GM12878 (cell line): ENCODE measurements at regions not wholly inside any gene's neighbourhood (a gene's known extent, or its start where the extent isn't known, plus 50 kb on each side); places are given as distances from the start of the nearest gene placed in this dataset.

Source experiments
- ATAC-seq: fragments of 200-7000 bp; cut with Tn5 transposase; 3 replicates; pipeline ENCODE4 v1.9.1; 2020; ENCODE audit warnings: mild to moderate bottlenecking, moderate library complexity
- BruUV-seq: library from RNA; stranded (reverse); fragments of 400-500 nt; replicated peaks from 2 replicates; lab custom pipeline; 2021; lab: Mats Ljungman, UMichigan
- CTCF ChIA-PET: fragments of 300-600 bp; sonication (Branson Sonifier 250); formaldehyde crosslinking; extraction: SDS; loops from one replicate; lab custom pipeline; 2021; ENCODE audit warnings: inconsistent platforms; lab: Yijun Ruan, JAX
- POLR2A ChIA-PET: fragments of 350-600 bp; formaldehyde crosslinking; extraction: SDS; loops from one replicate; lab custom pipeline; 2021; ENCODE audit warnings: inconsistent platforms; lab: Charles Lee
- RAD21 ChIA-PET: fragments of 300-600 bp; sonication (Branson Sonifier 250); formaldehyde crosslinking; loops from one replicate; lab custom pipeline; 2023; ENCODE audit warnings: antibody characterized with exemption; ENCODE audit not compliant: unreplicated experiment; lab: Charles Lee
- SMC1A ChIA-PET: fragments of 300-600 bp; sonication (Branson Sonifier 250); formaldehyde crosslinking; loops from one replicate; lab custom pipeline; 2023; ENCODE audit not compliant: unreplicated experiment, uncharacterized antibody; lab: Charles Lee
- DNase-seq: peaks from one replicate; pipeline ENCODE4 v3.0.0-alpha.2; 2011; ENCODE audit warnings: low read depth, low spot score
- FAIRE-seq: peaks from 3 replicates; lab custom pipeline; 2011; peaks lifted over from hg19 to GRCh38; lab: Jason Lieb, UNC
- H2AFZ ChIP-seq: 2 replicates; pipeline ENCODE4 v1.6.0; 2011; ENCODE audit warnings: low read depth, low read length, control low read depth; ENCODE audit not compliant: control insufficient read depth
- H3K27ac ChIP-seq: 2 replicates; pipeline ENCODE4 v1.5.1; 2011; ENCODE audit warnings: control low read depth; ENCODE audit not compliant: control insufficient read depth, insufficient read depth
- H3K27me3 ChIP-seq, 2 experiments: replicated peaks in 1 of 2; 2 replicates each; pipeline versions ENCODE4 v1.6.0 to v1.6.1; 2011; ENCODE audit warnings: low read length in 1 of 2; ENCODE audit not compliant: control insufficient read depth in 2 of 2, insufficient read depth in 2 of 2
- H3K36me3 ChIP-seq, 2 experiments: 2 replicates each; pipeline ENCODE4 v1.5.1; 2011; ENCODE audit warnings: low read length in 1 of 2; ENCODE audit not compliant: control insufficient read depth in 2 of 2, insufficient read depth in 2 of 2
- H3K4me1 ChIP-seq: 2 replicates; pipeline ENCODE4 v1.6.1; 2011; ENCODE audit warnings: mild to moderate bottlenecking, low read length, moderate library complexity, mixed read lengths; ENCODE audit not compliant: control insufficient read depth, insufficient read depth
- H3K4me2 ChIP-seq: 2 replicates; pipeline ENCODE4 v1.6.0; 2011; ENCODE audit warnings: control low read depth; ENCODE audit not compliant: control insufficient read depth, insufficient read depth
- H3K4me3 ChIP-seq: fragments of 200-600 bp; sonication (generic); 2 replicates; pipeline ENCODE4 v1.5.1; 2016
- H3K79me2 ChIP-seq: 2 replicates; pipeline ENCODE4 v1.6.0; 2011; ENCODE audit warnings: low read length; ENCODE audit not compliant: control insufficient read depth, insufficient read depth
- H3K9ac ChIP-seq: 2 replicates; pipeline ENCODE4 v1.8.0; 2011; ENCODE audit warnings: low read length, control low read depth, mixed read lengths; ENCODE audit not compliant: control insufficient read depth, insufficient read depth
- H3K9me3 ChIP-seq: replicated peaks from 3 replicates; pipeline ENCODE4 v1.5.1; 2011; ENCODE audit warnings: mild to moderate bottlenecking, low read length; ENCODE audit not compliant: control insufficient read depth, insufficient read depth
- H4K20me1 ChIP-seq: 2 replicates; pipeline ENCODE4 v1.6.0; 2011; ENCODE audit not compliant: control insufficient read depth, insufficient read depth
- BACH1 ChIP-seq: fragments of 450-650 bp; IDR thresholded peaks from 2 replicates; pipeline ENCODE4 v1.6.1; 2017; ENCODE audit warnings: mild to moderate bottlenecking, borderline replicate concordance
- BHLHE40 ChIP-seq, 2 experiments: fragments of 450-650 bp in 1 of 2; IDR thresholded peaks; 2 replicates each; pipeline ENCODE4 v1.6.1; 2011 to 2017; ENCODE audit warnings: low read depth in 2 of 2, borderline replicate concordance in 1 of 2, improper control_type of control experiment in 1 of 2, low read length in 1 of 2, mild to moderate bottlenecking in 1 of 2
- BMI1 ChIP-seq: fragments of 450-650 bp; IDR thresholded peaks from 2 replicates; pipeline ENCODE4 v1.6.1; 2016; ENCODE audit warnings: mild to moderate bottlenecking, moderate library complexity, borderline replicate concordance
- CREB1 ChIP-seq: IDR thresholded peaks from 2 replicates; pipeline ENCODE4 v1.6.1; 2012; ENCODE audit warnings: low read depth, mild to moderate bottlenecking, inconsistent platforms
- GATAD2B ChIP-seq: fragments of 450-650 bp; conservative IDR thresholded peaks from 2 replicates; pipeline ENCODE4 v1.6.1; 2017; ENCODE audit warnings: low read depth, mild to moderate bottlenecking, moderate library complexity
- HDAC6 ChIP-seq: fragments of 200-600 bp; sonication (generic); IDR thresholded peaks from one replicate; pipeline ENCODE4 v1.8.0; 2017; ENCODE audit warnings: antibody characterized with exemption; ENCODE audit not compliant: unreplicated experiment
- IKZF1 ChIP-seq: fragments of 450-650 bp; conservative IDR thresholded peaks from 2 replicates; pipeline ENCODE4 v1.6.1; 2017; ENCODE audit warnings: antibody characterized with exemption, mild to moderate bottlenecking
- IKZF2 ChIP-seq, 2 experiments: fragments of 450-650 bp; IDR thresholded peaks; 2 replicates each; pipeline ENCODE4 v1.6.1; 2017; ENCODE audit warnings: mild to moderate bottlenecking in 2 of 2, moderate library complexity in 2 of 2
- IRF4 ChIP-seq: IDR thresholded peaks from 2 replicates; pipeline ENCODE4 v1.6.1; 2011; ENCODE audit warnings: low read depth, low read length
- MTA2 ChIP-seq: fragments of 450-650 bp; IDR thresholded peaks from 2 replicates; pipeline ENCODE4 v1.6.1; 2016; ENCODE audit warnings: low read depth, mild to moderate bottlenecking, moderate library complexity
- NR2F1 ChIP-seq: fragments of 450-650 bp; conservative IDR thresholded peaks from 2 replicates; pipeline ENCODE4 v1.6.1; 2017; ENCODE audit warnings: mild to moderate bottlenecking
- POLR2AphosphoS5 ChIP-seq: IDR thresholded peaks from 2 replicates; pipeline ENCODE4 v1.6.1; 2011; ENCODE audit warnings: mild to moderate bottlenecking, low read length, inconsistent platforms
- TBL1XR1 ChIP-seq: IDR thresholded peaks from 2 replicates; pipeline ENCODE4 v1.6.1; 2012; ENCODE audit warnings: low read depth, low read length, improper control_type of control experiment
- TCF3 ChIP-seq: IDR thresholded peaks from 2 replicates; pipeline ENCODE4 v1.6.1; 2012; ENCODE audit warnings: low read depth, mild to moderate bottlenecking, low read length, borderline replicate concordance; ENCODE audit not compliant: insufficient read depth
- USF2 ChIP-seq: IDR thresholded peaks from 2 replicates; pipeline ENCODE4 v1.6.1; 2011; ENCODE audit warnings: low read depth, low read length, improper control_type of control experiment, borderline replicate concordance
- ZNF217 ChIP-seq: fragments of 450-650 bp; IDR thresholded peaks from 2 replicates; pipeline ENCODE4 v1.6.1; 2017; ENCODE audit warnings: antibody characterized with exemption, mild to moderate bottlenecking
- WGBS: methylation state at CpG from one replicate; pipeline ENCODE4 v1.1.6; 2016; ENCODE audit warnings: low lambda C conversion rate; ENCODE audit not compliant: insufficient replicate concordance, insufficient coverage; ENCODE audit errors: missing lambda C conversion rate; 5-methylcytosine and 5-hydroxymethylcytosine counted together
- in situ Hi-C: fragments of 300-500 bp; cut with MboI; formaldehyde crosslinking; loops from 9 replicates; pipeline ENCODE4 v1.14.3; 2018; ENCODE audit warnings: mixed read lengths
- intact Hi-C: fragments of 100-400 bp; cut with micrococcal nuclease; formaldehyde crosslinking; loops from one replicate; pipeline ENCODE4 v1.14.2; 2022; ENCODE audit not compliant: unreplicated experiment

- H3K4me1 ChIP-seq: peaks cover 3% of the 10 kb centered on the region; the same call in 1 of the 2 replicates
- no peak overlapping the region for H3K9ac ChIP-seq
- H3K4me2 ChIP-seq: no peak overlapping the region
- SMC1A ChIA-PET: interaction anchor here (0.6 to 1.6 kb wide), 2 partner anchors 22 to 381 kb away, joined by 3 to 4 read pairs; no protein-coding TSS in a partner anchor
- no peak for DNase-seq
- RAD21 ChIA-PET: no interaction called here
- intact Hi-C loops (no loop called here), in situ Hi-C loops (no loop called here)
- POLR2A ChIA-PET: no interaction called here
- TF ChIP-seq CREB1: no peak
- no peak for TF ChIP-seq BMI1
- TF ChIP-seq HDAC6: no peak
- no peak for TF ChIP-seq IRF4
- TF ChIP-seq BHLHE40 (IDR thresholded peaks at IDR 0.05; ENCODE audit: borderline replicate concordance in 1 of 2, low read depth in 2 of 2, low read length in 1 of 2): no peak
- H3K9me3 ChIP-seq: no peaks in the 10 kb centered on the region
- no peak overlapping the region for H3K4me3 ChIP-seq
- no peak overlapping the region for H3K27ac ChIP-seq
- H3K27me3 ChIP-seq: no peaks in the 10 kb centered on the region
- no peaks in the 10 kb centered on the region for H3K79me2 ChIP-seq
- ATAC-seq: no peak
- H2AFZ ChIP-seq: no peak overlapping the region
- CTCF ChIA-PET: no interaction called here
- H3K36me3 ChIP-seq: no peaks in the 10 kb centered on the region
- H4K20me1 ChIP-seq: no peaks in the 10 kb centered on the region
- BruUV-seq: no TSS peak
- FAIRE-seq: no peak
Observed at GRCh38 chr2:221198309-221198708, 373.8 kb downstream of the EPHA4 start.

- no peak overlapping the region for H3K4me3 ChIP-seq
- no peak overlapping the region for H3K9ac ChIP-seq
- ATAC-seq (peak; percentile 73), DNase-seq (no peak), FAIRE-seq (no peak)
- no peak overlapping the region for H2AFZ ChIP-seq
- ChIA-PET POLR2A (no interaction called here), CTCF (interaction anchor here (0.9 to 2.2 kb wide), 2 partner anchors 11 to 56 kb away, joined by 4 to 5 read pairs; no protein-coding TSS in a partner anchor), SMC1A (interaction anchor here (0.6 to 1.4 kb wide), 8 partner anchors 11 to 98 kb away, joined by 3 to 5 read pairs (median 3); no protein-coding TSS in a partner anchor), RAD21 (interaction anchor here (0.6 kb wide), 1 partner anchor 56 kb away, joined by 3 read pairs; no protein-coding TSS in a partner anchor)
- intact Hi-C loops (no loop called here), in situ Hi-C loops (no loop called here)
- no peak overlapping the region for H3K27ac ChIP-seq
- no peaks in the 10 kb centered on the region for H3K36me3 ChIP-seq
- peaks cover 3% of the 10 kb centered on the region; the same call in 1 of the 2 replicates for H3K4me1 ChIP-seq
- no peak overlapping the region for H3K4me2 ChIP-seq
- H4K20me1 ChIP-seq: no peaks in the 10 kb centered on the region
- TF ChIP-seq NR2F1 (no peak), GATAD2B (no peak), BACH1 (no peak), IKZF1 (no peak), USF2 (no peak), POLR2AphosphoS5 (no peak), MTA2 (0 out of 2 replicates have a peak, but pooled peaks have one; percentile 38), TBL1XR1 (no peak), ZNF217 (no peak), TCF3 (no peak), IKZF2 (IDR thresholded peaks at IDR 0.05) (0 out of 4 replicates have a peak, but pooled peaks of 1 of the 2 experiments have one; percentile 12)
- H3K9me3 ChIP-seq: no peaks in the 10 kb centered on the region
- BruUV-seq: no TSS peak
- 3% methylated on average over 3 of the region's 3 CpGs for WGBS
- H3K27me3 ChIP-seq: no peaks in the 10 kb centered on the region
- no peaks in the 10 kb centered on the region for H3K79me2 ChIP-seq
Observed at GRCh38 chr2:221200184-221200839, 371.8 kb downstream of the EPHA4 start.
